ENCODE measurements at regions not wholly inside any gene's neighbourhood (a gene's known extent, or its start where the extent isn't known, plus 50 kb on each side); places are given as distances from the start of the nearest gene placed in this dataset.
"Not testable (repeated sequence)": the region's sequence is repeated elsewhere in the genome, so short reads cannot be mapped to it uniquely, and the experiment has no call there.

- TF ChIP-seq, protein P1, sequence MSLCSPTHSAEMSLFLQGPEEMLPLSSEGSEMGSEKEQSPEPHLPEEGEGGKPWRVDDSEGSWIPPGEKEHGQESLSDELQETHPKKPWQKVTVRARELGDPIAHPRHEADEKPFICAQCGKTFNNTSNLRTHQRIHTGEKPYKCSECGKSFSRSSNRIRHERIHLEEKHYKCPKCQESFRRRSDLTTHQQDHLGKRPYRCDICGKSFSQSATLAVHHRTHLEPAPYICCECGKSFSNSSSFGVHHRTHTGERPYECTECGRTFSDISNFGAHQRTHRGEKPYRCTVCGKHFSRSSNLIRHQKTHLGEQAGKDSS (CRISPR knock-in tag; IDR thresholded peaks at IDR 0.05; ENCODE audit: borderline replicate concordance, low read depth): not testable (repeated sequence)
- TF ChIP-seq, protein P2, sequence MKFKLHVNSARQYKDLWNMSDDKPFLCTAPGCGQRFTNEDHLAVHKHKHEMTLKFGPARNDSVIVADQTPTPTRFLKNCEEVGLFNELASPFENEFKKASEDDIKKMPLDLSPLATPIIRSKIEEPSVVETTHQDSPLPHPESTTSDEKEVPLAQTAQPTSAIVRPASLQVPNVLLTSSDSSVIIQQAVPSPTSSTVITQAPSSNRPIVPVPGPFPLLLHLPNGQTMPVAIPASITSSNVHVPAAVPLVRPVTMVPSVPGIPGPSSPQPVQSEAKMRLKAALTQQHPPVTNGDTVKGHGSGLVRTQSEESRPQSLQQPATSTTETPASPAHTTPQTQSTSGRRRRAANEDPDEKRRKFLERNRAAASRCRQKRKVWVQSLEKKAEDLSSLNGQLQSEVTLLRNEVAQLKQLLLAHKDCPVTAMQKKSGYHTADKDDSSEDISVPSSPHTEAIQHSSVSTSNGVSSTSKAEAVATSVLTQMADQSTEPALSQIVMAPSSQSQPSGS (CRISPR knock-in tag; IDR thresholded peaks at IDR 0.05): not testable (repeated sequence)
- TF ChIP-seq EZH2 (conservative IDR thresholded peaks at IDR 0.05; ENCODE audit: low read depth, low read length); CTCF (CRISPR knock-in tag; IDR thresholded peaks at IDR 0.05): not testable (repeated sequence)
Observed at GRCh38 chr14:106340658-106341057, 814.3 kb downstream of the TMEM121 start.

Data from HepG2 (cell line).